ENCODE measurements at regions not wholly inside any gene's neighbourhood (a gene's known extent, or its start where the extent isn't known, plus 50 kb on each side); places are given as distances from the start of the nearest gene placed in this dataset.

DNA sequence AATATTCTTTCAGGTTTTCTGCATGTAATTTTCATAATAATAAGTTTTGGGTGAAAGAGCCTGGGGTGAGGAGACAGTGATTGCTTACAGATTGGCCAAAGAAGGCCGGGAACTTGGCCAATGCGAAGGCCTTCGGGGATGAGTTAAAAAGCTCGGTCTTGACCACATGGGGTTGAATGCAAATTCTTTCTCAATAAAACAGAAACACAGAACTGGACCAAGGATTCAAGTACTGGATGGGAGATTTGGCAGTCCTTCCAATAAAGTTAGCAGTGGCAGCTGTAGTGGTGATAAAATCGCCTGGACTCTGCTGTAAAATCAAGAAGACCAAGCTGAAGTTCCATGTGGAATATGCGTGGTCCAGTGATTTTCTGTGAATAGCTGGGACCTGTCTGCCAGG is 282.2 kb upstream of the KLF3 start:
- POLR2A ChIA-PET (ENCODE audit: partially characterized antibody): no interaction called here
- no peak for FAIRE-seq
- no peak for TF ChIP-seq RAD21 (IDR thresholded peaks at IDR 0.05 in 1 of 2, conservative IDR thresholded peaks at IDR 0.05 in 1 of 2; ENCODE audit: low read depth in 2 of 2, low read length in 2 of 2)
- no peak for TF ChIP-seq JUND (IDR thresholded peaks at IDR 0.05; ENCODE audit: low read length)
- TF ChIP-seq CREB1 (IDR thresholded peaks at IDR 0.05): no peak
- TF ChIP-seq JUN (IDR thresholded peaks at IDR 0.05; ENCODE audit: low read depth, low read length): no peak
- no peak for TF ChIP-seq ASH2L (IDR thresholded peaks at IDR 0.05; ENCODE audit: low read length)
- TF ChIP-seq KDM4A (IDR thresholded peaks at IDR 0.05; ENCODE audit: low read depth, low read length, severe bottlenecking): no peak
- TF ChIP-seq KDM5A (IDR thresholded peaks at IDR 0.05; ENCODE audit: low read length): no peak
- TF ChIP-seq MAFK (IDR thresholded peaks at IDR 0.05; ENCODE audit: low read depth, low read length): no peak
- no peak for TF ChIP-seq SUZ12 (IDR thresholded peaks at IDR 0.05; ENCODE audit: low read length)
- TF ChIP-seq POLR2A (IDR thresholded peaks at IDR 0.05; ENCODE audit: control extremely low read depth in 1 of 2, low read depth in 2 of 2, low read length in 2 of 2): no peak
- TF ChIP-seq YY1 (IDR thresholded peaks at IDR 0.05; ENCODE audit: low read depth, low read length): no peak
- TF ChIP-seq, protein P1, sequence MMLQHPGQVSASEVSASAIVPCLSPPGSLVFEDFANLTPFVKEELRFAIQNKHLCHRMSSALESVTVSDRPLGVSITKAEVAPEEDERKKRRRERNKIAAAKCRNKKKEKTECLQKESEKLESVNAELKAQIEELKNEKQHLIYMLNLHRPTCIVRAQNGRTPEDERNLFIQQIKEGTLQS (IDR thresholded peaks at IDR 0.05; ENCODE audit: insufficient read depth, low read depth, low read length): no peak
- TF ChIP-seq, protein P2, sequence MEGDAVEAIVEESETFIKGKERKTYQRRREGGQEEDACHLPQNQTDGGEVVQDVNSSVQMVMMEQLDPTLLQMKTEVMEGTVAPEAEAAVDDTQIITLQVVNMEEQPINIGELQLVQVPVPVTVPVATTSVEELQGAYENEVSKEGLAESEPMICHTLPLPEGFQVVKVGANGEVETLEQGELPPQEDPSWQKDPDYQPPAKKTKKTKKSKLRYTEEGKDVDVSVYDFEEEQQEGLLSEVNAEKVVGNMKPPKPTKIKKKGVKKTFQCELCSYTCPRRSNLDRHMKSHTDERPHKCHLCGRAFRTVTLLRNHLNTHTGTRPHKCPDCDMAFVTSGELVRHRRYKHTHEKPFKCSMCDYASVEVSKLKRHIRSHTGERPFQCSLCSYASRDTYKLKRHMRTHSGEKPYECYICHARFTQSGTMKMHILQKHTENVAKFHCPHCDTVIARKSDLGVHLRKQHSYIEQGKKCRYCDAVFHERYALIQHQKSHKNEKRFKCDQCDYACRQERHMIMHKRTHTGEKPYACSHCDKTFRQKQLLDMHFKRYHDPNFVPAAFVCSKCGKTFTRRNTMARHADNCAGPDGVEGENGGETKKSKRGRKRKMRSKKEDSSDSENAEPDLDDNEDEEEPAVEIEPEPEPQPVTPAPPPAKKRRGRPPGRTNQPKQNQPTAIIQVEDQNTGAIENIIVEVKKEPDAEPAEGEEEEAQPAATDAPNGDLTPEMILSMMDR (IDR thresholded peaks at IDR 0.05; ENCODE audit: control extremely low read depth in 1 of 3, insufficient read depth in 1 of 3, low read depth in 1 of 3, low read length in 3 of 3): no peak

More for the DNA sequence above, 282.2 kb upstream of the KLF3 start:
- no peaks in the 10 kb centered on the region for H3K23me2 ChIP-seq (ENCODE audit: low read depth, low read length)
- H2BK12ac ChIP-seq (ENCODE audit: low read depth, low read length): no peak overlapping the region
- H3K14ac ChIP-seq (ENCODE audit: insufficient read length): no peak overlapping the region
- no peak overlapping the region for H4K91ac ChIP-seq (replicated peaks; ENCODE audit: insufficient read length, low read length)
- no peak overlapping the region for H3K27ac ChIP-seq (ENCODE audit: low read depth, low read length)
- H3K4me3 ChIP-seq (ENCODE audit: extremely low read depth in 1 of 4, insufficient read depth in 2 of 4, low read depth in 3 of 4, low read length in 4 of 4): no peak overlapping the region
- no peak overlapping the region for H3K9ac ChIP-seq (replicated peaks in 1 of 4; ENCODE audit: extremely low read depth in 1 of 4, low read depth in 3 of 4, low read length in 3 of 4)
- no peaks in the 10 kb centered on the region for H3K79me2 ChIP-seq (ENCODE audit: control insufficient read depth in 1 of 2, insufficient read depth in 2 of 2, low read length in 2 of 2)
- no peaks in the 10 kb centered on the region for H3K36me3 ChIP-seq (ENCODE audit: control insufficient read depth in 2 of 4, insufficient read depth in 4 of 4, low read length in 3 of 4)
- H3K4me2 ChIP-seq (ENCODE audit: insufficient read depth in 1 of 2, low read depth in 2 of 2, low read length in 2 of 2): no peak overlapping the region
- no peak overlapping the region for H4K5ac ChIP-seq (ENCODE audit: insufficient read length, low read depth, low read length)
- 0 out of 7 replicates have a peak, but pooled peaks cover 0 to 4% (median 0%) of the 10 kb centered on the region in 4 experiments for H3K4me1 ChIP-seq (replicated peaks in 1 of 4; ENCODE audit: control insufficient read depth in 3 of 4, insufficient read depth in 4 of 4, low read length in 3 of 4)
- H2BK15ac ChIP-seq (ENCODE audit: low read length): no peak overlapping the region
- H3K9me3 ChIP-seq (ENCODE audit: insufficient read depth in 2 of 2, low read depth in 1 of 2, low read length in 1 of 2): no peaks in the 10 kb centered on the region
- no peak overlapping the region for H3K4ac ChIP-seq (replicated peaks; ENCODE audit: insufficient read length, low read depth, low read length)
- no peaks in the 10 kb centered on the region for H4K20me1 ChIP-seq (replicated peaks in 1 of 2; ENCODE audit: control insufficient read depth in 1 of 2, insufficient read depth in 2 of 2, low read length in 2 of 2)
- H3K56ac ChIP-seq (replicated peaks; ENCODE audit: insufficient read length, low read depth, low read length): no peak overlapping the region
- no peak overlapping the region for H3K18ac ChIP-seq (ENCODE audit: extremely low read depth, low read length)
- no peak overlapping the region for H2BK20ac ChIP-seq (ENCODE audit: low read length)
- whole genome bisulfite sequencing, 2 experiments (ENCODE audit: extremely low coverage in 1 of 2, insufficient coverage in 1 of 2, insufficient read length in 1 of 2, insufficient replicate concordance in 2 of 2, low coverage in 1 of 2, low lambda C conversion rate in 2 of 2, missing lambda C conversion rate in 1 of 2): 92% methylated on average over 6 of the region's 6 CpGs; no CpG with 5 or more reads in 1 of the 2 experiments
- no peaks in the 10 kb centered on the region for H3K27me3 ChIP-seq (replicated peaks in 1 of 4; ENCODE audit: control insufficient read depth in 3 of 4, extremely low read depth in 1 of 4, insufficient read depth in 3 of 4, low read length in 3 of 4)
- no peak overlapping the region for H2BK120ac ChIP-seq (replicated peaks; ENCODE audit: low read depth, low read length)
- no peak overlapping the region for H2AFZ ChIP-seq (ENCODE audit: low read length)
- no peak overlapping the region for H2AK5ac ChIP-seq (ENCODE audit: low read depth, low read length)
- no peak overlapping the region for H3K23ac ChIP-seq (ENCODE audit: insufficient read length)
- H2BK5ac ChIP-seq (ENCODE audit: low read depth, low read length): no peak overlapping the region
- H3K79me1 ChIP-seq (ENCODE audit: low read depth, low read length): no peaks in the 10 kb centered on the region
- no peak for DNase-seq (ENCODE audit: low read depth in 1 of 2, low spot score in 2 of 2)
- H4K8ac ChIP-seq (ENCODE audit: extremely low read depth, insufficient read depth, low read length): no peak overlapping the region
- CTCF ChIA-PET (ENCODE audit: partially characterized antibody): interaction anchor here (0.9 kb wide), 1 partner anchor 14 kb away, joined by 3 read pairs; no protein-coding TSS in a partner anchor
